ENCODE measurements at regions not wholly inside any gene's neighbourhood (a gene's known extent, or its start where the extent isn't known, plus 50 kb on each side); places are given as distances from the start of the nearest gene placed in this dataset.

DNA sequence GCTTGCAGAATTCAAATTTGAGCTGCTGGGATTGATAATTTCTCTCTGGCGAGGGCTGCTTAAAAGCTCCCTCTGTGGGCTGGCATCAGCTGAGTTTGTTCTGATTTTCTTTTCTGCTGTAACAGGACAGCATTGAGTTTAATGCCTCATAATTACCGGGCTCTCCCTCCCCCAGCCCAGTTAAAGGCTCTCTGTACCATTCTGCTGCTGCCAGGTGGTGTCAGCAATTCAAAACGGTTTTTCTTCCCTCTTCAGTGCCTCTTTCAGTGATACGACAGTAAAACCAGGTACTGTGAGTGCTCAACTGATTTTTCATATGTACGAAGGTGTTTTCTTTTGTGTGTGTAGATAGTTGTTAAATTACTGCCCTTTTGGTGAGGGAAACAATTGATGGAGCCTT is 509.3 kb upstream of the CTNND2 start:
- no peak for DNase-seq (ENCODE audit: missing footprints)
- ATAC-seq, result no peak
- intact Hi-C loops (cut with DNase I), result no loop called here

DNA sequence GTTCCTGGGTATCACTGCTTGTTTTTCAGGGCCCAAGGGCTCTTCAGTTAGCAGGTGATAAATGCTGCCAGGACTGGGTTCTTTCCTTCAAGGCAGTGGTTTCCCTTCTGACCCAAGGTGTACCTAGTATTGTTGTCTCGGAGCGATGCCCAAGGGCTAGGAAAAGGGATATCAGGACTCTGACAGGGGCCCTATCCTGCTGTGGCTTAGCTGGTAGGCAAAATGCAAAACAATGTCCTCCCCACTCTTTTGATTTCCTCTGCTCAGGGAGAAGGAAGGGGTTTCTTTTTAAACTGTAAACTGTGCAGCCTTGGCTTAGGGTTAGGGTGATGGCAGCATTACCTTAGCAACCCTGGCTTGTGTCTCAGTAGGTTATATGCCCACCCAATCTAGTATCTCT is 508.8 kb upstream of the CTNND2 start:
- no peak for ATAC-seq
- DNase-seq (ENCODE audit: missing footprints), result no peak
- intact Hi-C loops (cut with DNase I), result no loop called here

DNA sequence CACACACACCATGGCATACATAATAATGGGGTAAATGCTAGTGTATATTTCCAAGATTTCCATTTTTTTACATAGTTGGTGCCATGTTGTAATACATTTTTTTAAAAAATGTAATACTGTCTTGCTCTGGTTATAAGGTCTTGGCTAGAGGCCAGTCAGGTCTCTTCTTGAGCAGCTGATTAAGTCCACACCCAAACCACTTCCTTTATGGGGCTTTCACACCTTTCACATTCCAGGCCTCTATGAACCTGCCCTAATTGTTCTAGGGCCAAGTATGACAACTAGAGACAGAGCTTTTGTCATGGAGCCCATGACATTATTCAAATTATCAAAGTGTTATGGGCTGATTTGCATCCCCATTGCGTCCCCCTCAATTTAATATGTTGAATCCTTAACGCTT is 495.6 kb upstream of the CTNND2 start:
- intact Hi-C loops (cut with DNase I), result no loop called here
- ATAC-seq (no peak), DNase-seq (ENCODE audit: missing footprints) (no peak)

DNA sequence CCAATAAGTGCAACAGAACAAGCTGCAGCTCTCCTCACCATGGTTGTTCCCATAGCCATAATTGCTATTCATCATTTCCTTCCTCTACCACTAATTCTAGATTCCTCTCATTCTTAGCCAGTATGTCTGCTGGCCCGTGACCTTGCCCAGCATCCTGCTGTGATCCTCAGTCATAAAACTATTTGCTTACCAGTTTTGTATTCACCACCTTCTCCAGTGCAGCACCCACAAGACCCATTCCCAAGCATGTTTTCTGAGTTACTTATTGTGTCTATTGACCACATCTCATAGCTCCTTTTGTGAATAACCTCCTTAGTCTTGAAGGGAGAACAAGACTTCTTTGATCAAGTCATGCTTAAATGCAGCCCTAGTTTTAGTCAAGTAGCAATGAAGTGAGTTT is 488.0 kb upstream of the CTNND2 start:
- DNase-seq (ENCODE audit: missing footprints), result no peak
- intact Hi-C loops (cut with DNase I), result no loop called here
- no peak for ATAC-seq

DNA sequence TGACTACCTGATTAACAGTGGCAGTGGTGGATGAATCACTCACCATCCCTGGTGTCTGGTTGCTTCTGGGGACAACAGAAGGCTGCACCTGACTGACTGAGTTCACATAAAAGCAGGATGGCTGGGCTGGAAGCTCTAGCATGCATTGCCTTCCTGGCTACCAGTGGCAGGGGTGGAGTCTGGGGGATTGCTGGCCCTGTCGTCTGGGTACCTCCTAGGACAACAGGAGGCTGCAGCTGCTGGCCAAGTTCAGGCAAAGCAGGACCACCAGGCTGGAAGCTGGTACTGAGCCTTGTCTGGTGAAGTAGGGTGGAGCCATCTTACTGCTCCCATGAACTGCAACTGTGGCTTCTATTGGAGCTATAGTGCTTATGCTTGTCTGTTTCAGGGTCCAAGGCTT is 480.8 kb upstream of the CTNND2 start:
- DNase-seq (ENCODE audit: missing footprints) (peak; percentile 34), ATAC-seq (no peak)
- intact Hi-C loops (cut with DNase I), result no loop called here

DNA sequence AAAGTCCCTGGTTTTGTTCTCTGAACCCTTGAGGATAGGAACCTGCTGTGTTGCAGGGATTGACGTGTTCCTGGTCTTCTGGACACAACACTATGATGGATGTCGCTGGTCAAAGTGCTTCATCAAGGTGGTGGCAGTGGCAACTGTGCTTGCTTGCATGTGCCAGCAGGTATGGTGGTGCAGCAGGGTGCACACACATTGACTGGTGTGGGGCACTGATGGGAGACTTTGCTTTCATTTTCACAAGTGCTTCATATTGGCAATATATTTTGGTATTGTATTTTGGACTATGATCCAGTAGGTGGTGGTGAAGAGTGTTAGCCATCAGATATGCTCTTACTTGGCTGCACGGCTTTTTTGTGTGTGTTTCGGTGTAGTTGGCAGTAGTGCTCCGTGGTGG is 479.8 kb upstream of the CTNND2 start:
- intact Hi-C loops (cut with DNase I), result no loop called here
- ATAC-seq (no peak), DNase-seq (ENCODE audit: missing footprints) (no peak)

DNA sequence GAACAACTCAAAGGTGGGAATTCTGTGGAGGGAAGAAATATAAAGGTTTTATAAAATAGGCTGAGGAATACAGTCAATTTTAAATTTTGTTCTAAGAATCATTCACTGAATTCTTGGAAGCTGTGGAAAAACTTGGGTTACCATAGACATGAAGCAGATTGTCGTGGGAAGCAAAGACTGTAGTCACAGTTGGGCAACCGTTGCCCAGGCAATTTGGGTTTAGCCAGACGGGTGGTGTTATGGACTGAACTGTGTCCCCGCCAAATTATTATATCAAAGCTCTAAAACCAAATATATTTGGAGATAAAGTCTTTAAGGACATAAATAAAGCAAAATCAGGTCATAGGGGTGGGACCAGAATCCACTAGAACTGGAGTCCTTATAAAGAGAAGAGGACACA is 463.7 kb upstream of the CTNND2 start:
- intact Hi-C loops (cut with DNase I), result no loop called here
- no peak for ATAC-seq
- no peak for DNase-seq (ENCODE audit: missing footprints)

DNA sequence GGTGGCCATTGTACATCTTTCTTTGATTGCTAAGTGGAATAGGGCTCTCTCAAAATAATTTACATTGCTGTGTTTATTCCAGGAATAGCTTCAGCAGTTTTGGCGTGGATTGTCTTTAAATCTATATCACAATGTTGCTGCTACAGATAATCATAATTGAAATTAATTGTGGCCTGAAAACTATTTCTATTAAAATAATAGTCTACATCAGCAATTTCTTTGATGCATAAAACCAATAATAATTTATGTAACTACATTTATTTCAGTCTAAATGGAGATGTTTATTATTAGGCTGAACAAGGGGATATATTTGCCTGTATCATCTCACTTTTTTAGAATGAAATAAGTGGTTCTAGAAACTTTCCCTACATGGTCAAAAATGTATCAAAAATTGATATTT is 456.0 kb upstream of the CTNND2 start:
- intact Hi-C loops (cut with DNase I), result no loop called here
- ATAC-seq (no peak), DNase-seq (ENCODE audit: missing footprints) (no peak)

DNA sequence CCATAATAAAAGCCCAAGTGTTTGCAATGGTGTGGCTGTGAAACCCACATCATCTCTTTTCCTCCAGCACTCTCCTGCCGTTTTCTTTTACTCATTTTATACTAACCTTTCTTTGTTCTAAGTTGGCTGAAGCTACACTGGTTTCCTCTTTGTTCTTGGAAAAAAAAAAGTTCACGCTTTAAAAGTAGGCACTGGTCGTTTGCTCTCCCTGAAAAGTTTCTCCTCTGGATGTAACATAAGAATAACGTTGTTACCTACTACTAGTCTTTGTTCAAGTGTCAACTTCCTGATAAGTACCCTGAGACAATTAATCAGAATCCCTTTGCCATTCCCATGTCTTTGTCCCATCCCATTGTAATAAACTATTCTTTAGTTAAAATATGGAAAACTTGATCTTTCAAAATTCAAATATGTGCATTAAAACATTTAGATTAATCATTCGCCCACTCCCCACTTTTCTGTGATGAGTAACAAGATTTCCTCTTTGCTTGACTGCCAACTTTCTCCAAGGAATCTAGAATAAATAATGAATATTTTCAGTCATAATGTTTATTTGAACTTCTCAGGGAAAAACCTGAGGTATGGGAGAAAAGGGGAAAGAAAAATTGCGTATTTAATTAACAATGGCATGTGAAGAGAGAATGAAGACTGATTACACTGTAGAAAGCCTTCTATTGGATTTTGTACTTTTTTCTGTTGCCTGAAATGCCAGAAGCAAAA is 454.3 kb upstream of the CTNND2 start:
- no peak for ATAC-seq
- intact Hi-C loops (cut with DNase I), result no loop called here
- no peak for DNase-seq (ENCODE audit: missing footprints)

DNA sequence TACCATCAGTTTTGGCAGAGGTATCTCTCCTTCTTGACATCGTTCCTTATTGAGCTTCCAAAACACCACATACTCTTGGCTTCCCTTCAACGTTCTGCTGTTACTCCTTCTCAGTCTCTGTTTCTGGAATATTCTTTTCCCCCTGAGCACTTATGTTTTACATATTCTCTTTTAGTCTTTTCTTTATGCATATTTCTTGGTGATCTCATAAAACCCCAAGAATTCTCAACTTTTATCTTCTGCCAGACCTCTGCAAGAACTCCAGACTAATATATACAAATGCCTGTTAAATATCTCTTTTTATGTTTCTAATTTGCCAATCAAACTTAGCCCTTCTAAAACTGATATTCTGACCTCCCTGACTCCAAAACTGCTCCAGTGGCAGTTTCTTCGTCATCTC is 453.4 kb upstream of the CTNND2 start:
- ATAC-seq (no peak), DNase-seq (ENCODE audit: missing footprints) (no peak)
- intact Hi-C loops (cut with DNase I), result no loop called here

DNA sequence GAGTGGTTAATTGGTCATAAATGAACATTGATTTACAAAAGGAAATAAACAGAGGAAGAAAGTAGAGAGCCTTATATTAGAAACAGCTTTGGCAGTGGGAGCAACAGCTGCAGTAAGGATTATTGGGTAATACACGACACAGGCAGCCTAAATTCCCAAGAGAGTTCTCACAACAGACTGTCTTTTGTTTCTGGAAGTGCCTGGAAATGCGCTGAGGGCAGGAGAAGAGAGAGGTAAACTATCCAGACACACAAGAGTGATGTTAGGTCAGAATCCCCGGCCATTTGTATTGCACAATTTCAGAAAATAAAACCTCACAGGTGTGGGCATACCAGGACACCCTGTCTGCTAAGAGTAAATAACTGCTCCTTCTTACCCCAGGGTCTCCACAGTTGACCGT is 450.4 kb upstream of the CTNND2 start:
- intact Hi-C loops (cut with DNase I), result no loop called here
- no peak for ATAC-seq
- DNase-seq (ENCODE audit: missing footprints), result no peak

DNA sequence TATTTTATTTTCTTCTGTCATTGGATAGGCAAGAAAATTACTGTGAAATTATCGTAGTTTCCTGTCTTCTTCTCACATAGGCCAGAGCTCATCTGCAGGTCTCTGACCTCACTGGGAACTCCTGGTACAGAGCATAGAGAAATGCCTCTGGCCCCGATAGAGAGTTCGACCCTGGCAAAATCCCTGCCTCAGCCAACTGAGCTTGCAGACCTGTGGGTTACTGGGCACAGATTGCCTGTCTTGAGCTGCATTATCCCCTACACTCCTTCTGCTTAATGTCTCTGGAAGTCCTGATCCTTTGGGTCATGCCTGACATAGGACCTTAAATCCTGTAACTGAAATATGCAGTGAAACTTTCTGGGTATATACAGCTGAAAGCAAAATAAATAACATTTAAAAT is 439.3 kb upstream of the CTNND2 start:
- intact Hi-C loops (cut with DNase I), result no loop called here
- no peak for DNase-seq (ENCODE audit: missing footprints)
- ATAC-seq, result no peak

DNA sequence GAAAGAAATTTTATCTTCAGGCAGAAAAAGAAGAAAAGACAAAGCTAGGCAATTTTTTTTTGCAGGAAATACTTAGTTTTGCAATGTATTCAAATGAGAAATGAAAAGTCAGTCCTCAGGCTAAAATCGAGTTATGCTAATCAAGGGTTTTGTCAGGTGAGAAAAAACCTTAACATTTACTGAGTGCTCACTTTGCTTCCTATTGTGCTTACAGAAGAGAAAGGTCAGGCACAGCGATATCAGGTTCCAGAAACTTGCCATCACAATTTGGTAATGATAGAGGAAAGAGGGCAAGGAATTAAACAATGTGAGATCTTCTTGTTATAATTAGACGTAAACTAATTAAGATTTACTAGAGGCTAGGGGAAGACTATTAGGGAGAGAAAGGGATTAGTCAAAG is 431.7 kb upstream of the CTNND2 start:
- intact Hi-C loops (cut with DNase I), result no loop called here
- ATAC-seq (no peak), DNase-seq (ENCODE audit: missing footprints) (no peak)

DNA sequence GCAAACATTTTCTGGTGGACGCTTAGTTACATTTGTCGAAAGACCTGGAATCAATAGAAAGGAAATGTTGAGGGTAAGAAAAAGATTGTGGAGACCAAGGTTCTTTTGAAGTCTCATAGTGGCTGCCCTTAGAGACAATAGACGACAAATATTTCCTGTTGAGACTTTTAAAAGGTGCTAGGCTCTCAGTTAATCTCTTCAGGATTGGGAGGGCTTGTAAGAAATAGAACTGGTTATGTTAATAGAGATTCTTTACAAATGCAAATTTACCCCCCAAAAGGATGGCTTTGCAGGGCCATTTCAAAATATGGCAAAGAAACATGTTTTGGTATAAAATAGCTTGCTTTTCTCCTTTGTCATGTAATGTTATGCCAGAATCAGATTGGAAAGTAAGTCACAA is 428.2 kb upstream of the CTNND2 start:
- ATAC-seq, result no peak
- no peak for DNase-seq (ENCODE audit: missing footprints)
- intact Hi-C loops (cut with DNase I), result no loop called here

DNA sequence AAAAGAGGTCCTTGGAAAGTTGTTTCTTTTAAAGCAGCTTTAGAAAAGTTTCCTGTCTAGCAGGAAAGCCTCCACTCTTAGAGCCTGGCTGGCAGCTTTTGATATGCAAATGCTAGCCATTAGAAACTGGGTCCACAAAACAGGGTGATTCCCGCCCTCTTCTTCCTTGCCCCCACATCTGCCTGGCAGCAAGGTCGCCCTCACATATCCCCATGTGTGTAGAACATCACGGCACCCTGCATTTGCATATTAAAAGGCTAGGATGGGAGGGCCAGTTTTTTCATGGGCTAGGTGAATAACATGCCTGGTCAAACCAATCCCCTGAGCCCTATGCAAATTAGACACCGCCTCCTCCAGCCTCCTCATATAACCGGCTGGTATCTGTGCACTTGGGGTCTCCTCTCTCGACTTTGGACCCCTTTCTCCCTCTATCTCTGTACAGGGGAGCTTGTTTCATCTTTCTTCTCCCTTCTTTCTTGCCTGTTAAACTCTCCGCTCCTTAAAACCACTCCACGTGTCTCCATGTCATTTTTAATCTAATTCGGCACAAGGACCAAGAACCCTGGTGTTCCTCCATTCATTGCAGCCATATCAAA is 426.8 kb upstream of the CTNND2 start:
- intact Hi-C loops (cut with DNase I), result no loop called here
- DNase-seq (ENCODE audit: missing footprints) (no peak), ATAC-seq (no peak)

DNA sequence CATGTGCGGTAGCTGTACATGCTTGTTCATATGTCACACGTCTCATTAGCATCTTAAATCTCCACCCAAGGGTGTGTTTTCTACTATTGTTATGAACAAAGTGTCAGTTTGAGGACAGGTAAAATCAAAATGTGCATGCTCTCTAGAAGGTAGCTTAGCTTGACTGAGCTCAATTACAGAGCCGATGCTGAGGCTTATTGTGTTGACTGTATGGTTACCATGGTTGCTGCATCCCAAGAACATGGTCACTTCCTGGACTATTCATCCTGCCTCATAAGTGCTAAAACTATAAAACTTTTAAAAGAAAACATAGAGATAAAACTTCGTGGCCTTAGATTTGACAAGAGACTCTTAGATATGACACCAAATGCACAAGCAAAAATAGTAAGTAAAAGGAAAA is 426.1 kb upstream of the CTNND2 start:
- intact Hi-C loops (cut with DNase I), result no loop called here
- DNase-seq (ENCODE audit: missing footprints) (no peak), ATAC-seq (no peak)

DNA sequence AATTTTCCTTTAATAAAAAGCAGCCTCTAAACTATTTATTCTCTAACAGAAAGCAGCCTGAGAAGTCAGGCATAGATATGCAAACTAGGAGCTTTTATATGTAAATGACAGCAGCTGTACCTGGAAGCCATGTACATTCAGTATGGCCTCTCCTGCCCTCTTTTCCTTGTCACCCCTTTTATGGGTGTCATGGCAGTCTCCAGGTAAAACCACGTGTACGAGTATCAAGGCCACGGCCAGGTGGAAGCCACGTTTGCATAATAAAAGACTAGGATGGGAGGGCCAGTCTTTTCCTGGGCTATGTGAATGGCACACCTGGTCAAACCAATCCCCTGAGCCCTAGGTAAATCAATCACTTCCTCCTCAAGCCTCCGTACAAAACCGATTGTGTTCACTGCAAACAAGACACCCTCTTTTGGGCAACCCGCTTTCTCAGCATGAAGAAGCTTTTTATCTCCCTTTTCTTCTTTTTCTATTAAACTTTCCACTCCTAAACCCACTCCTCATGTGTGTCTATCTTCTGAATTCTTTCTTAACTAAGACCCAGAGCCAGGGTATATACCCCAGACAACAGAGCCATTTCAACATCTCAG is 419.5 kb upstream of the CTNND2 start:
- intact Hi-C loops (cut with DNase I), result no loop called here
- no peak for ATAC-seq
- no peak for DNase-seq (ENCODE audit: missing footprints)

DNA sequence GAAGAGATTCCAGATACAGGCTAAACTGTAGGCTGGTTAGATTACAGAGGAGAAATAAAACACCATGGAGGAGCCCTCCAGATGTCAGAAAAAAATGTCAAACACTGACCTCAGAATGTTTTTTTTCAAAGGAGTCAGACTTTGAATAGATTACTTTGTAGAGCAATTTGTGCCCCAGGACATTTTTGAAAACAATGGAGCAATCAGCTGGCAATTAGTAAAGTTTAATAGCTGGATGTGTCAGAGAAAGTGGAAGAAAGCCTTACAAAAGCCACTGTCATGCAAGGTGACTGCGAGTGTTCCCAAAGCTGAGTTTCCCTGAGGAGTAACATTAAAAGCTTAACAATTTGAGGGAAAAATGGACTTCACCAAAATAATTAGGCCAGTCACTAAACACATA is 417.8 kb upstream of the CTNND2 start:
- ATAC-seq (no peak), DNase-seq (ENCODE audit: missing footprints) (no peak)
- intact Hi-C loops (cut with DNase I), result no loop called here

DNA sequence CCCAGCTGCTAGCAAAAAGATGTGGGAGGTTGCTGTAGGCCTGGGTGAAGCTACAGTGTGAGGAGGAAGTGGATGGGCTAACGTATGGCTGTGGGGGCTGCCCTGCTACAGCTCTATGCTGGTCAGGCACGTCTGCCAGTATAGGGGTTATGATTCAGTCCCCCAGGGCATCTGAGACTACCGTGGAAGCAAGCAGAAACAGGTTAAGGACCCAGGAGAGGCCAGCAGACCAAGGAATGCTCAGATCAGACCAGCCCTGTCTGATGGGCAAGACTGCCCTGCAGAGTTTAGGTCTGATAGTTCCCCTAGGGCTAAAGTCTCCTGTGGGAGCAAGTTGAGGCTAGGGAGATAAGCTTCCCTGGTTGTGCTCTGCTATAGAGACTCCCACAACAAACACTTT is 416.1 kb upstream of the CTNND2 start:
- DNase-seq (ENCODE audit: missing footprints) (no peak), ATAC-seq (no peak)
- intact Hi-C loops (cut with DNase I), result no loop called here

DNA sequence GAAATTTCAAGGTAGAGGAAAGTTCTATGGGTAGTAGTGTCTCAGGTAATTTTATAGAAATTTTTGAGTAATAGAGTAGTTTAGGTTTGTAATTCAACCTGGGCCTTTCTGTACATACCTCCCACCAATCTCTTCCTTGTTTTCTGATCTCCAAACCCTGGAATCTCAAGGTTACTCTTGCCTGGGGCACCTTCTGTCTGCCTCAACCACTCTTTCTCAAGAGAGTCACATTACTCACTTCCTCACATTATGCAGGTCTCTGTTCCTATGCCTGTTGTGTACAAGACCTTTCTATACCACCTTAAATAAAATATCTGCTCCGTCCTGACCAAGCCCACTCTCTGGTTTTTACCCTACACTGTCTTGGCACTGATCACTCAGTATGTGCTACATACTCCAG is 412.6 kb upstream of the CTNND2 start:
- ATAC-seq (no peak), DNase-seq (ENCODE audit: missing footprints) (no peak)
- intact Hi-C loops (cut with DNase I), result no loop called here

DNA sequence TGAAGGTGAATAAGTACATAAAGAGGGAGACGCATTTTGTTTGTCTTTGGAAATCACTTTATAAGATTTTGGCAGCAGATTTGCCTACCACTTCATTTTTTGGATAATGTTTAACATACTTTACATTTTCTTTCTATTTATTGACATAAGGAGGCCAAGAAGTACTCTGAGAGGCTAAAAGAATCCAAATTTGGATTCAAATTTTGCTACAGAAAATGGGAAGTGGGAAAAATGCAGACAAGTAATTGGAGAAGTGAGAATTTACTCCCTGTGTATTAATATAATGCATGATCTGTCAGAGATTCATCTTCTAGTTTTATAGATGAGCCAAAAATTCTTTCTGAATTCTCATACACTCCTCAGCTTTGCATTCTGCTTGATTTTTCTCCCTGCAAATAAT is 411.2 kb upstream of the CTNND2 start:
- intact Hi-C loops (cut with DNase I), result no loop called here
- ATAC-seq (no peak), DNase-seq (ENCODE audit: missing footprints) (no peak)
